T-helper 2 cell treated with Interferon-gamma antibody and Interleukin-4, amounts not matched to agents 100 ng/mL and 5 ng/mL, for 36 hours (primary cell): ENCODE measurements at regions not wholly inside any gene's neighbourhood (a gene's known extent, or its start where the extent isn't known, plus 50 kb on each side); places are given as distances from the start of the nearest gene placed in this dataset.
"Not testable (repeated sequence)": the region's sequence is repeated elsewhere in the genome, so short reads cannot be mapped to it uniquely, and the experiment has no call there.

Source experiments
- intact Hi-C: fragments of 100-400 bp; cut with micrococcal nuclease; formaldehyde crosslinking; loops from one replicate; pipeline ENCODE4 v1.15.1; 2023

- intact Hi-C loops: no loop called here
Observed at GRCh38 chr17:70987867-70988340, 818.6 kb downstream of the KCNJ2 start.

DNA sequence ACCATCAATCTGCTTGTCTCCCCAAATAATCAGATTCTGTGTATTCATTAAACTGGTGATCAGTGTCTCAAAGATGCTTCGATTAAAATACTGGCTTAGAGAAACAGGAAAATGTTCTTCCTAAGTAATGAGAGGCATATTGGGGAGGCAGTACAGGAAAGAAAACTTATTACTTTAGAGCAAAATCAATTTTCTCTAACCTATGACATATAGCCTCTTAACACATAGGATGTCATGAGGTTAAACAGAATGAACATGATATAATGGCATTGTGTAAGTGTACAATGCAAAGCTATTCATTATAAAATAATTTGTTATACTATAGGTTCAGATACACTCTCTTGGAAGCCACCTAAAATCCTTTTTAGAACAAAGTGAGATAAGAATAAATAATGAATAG, 819.3 kb downstream of the KCNJ2 start:
- intact Hi-C loops: no loop called here

DNA sequence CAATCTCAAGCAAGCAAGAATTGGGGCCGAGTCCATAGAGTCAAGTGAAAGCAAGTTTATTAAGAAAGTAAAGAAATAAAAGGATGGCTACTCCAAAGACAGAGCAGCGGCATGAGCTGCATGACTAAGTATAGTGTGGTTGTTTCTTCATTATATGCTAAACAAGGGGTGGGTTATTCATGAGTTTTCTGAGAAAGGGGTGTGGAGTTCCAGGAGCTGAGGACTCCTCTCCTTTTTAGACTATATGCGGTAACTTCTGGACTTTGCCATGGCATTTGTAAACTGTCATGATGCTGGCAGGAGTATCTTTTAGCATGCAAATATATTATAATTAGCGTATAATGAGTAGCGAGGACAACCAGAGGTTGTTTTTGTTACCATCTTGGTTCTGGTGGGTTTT, 819.9 kb downstream of the KCNJ2 start:
- intact Hi-C loops: no loop called here

DNA sequence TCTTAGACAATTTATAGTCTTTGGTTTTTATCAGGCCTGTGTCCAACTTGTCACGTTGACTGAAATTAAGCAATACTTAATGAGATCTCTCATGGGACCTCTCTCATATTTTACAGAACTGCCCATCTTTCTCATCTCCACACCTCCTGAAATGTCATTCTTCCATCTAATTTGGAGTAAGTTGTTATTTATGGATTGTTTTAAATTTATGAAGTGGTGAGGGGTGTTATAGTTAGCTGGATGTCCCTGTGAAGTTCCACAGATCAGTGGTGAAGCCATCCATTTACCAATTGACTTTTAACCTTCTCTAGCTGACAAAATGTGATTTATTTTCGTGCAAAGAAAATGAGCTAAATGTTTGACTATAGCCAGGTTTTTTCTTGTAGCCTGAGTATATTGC, 824.9 kb downstream of the KCNJ2 start:
- intact Hi-C loops: no loop called here

DNA sequence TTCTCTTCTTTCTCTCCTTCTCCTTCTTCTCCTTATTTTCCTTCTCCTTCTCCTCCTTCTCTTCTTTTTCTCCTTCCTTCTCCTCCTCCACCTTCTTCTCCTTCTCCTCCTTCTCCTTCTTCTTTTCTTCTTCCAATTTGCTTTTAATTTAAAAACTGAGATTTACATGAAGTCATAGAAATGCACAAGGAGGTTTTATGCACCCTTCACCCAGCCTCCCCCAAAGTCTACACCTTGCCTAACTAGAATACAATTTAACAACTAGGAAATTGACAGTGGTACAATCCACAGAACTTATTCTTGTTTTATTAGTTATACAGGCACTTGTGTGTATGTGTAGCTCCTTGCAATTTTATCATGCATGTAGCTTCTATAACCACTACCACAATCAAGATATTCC, 826.7 kb downstream of the KCNJ2 start:
- intact Hi-C loops: no loop called here

DNA sequence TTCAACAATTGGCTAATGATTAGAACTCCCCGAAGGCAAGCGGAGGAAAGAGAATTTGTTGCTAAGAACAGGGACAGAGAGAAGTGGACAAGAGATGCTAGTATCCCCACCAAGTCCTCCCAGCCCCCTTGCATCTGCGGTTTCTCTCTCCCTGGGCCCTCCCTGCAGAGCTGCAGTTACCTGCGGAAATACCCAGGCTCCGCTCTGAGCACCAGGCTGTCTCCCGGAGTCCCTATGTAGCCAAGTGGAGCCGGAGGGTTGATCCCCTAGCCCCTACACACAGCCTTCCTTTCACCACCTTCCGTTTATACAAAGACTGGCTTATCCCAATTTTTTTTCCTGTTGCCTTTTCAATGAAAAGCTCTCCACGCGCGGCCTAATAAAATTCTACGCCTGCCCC, 834.4 kb downstream of the KCNJ2 start:
- intact Hi-C loops: no loop called here

DNA sequence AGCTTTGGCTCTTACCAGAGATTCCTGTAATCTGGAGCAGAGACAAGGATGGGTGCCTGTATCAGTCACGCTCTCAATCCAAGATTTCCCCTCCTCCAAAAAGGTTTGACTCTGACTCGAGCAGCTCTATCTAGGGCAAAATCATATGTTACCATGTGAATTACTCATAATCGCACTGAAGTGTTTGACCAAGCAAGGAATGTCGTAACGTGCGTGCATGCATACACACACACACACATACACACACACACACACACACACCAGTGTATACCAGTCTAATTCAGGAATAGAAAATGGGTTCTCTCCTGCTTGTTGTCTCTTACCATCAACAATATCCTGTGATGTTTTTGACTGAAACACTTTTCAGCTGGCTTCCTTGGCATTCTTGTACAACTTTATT, 835.1 kb downstream of the KCNJ2 start:
- intact Hi-C loops: no loop called here

GRCh38 chr17:71011391-71011790, 842.1 kb downstream of the KCNJ2 start:
- intact Hi-C loops: no loop called here

DNA sequence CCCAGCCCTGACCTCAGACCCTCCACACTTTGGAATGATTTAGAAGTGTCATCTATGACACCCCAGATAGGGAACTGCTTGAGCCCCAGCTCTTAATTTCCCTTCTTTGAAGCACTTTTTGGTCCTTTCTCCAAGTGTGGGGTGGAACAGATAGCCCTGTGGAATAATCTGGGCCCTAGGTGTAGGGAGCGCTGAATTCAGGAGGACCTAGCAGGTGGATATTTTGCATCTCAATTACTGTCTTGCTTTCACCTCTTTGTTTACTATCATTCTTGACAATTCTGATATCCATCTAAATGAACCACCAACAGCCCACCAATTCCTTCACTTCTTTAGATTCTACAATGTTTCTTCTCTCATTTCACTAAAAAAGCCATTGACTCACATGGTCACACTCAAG, 850.4 kb downstream of the KCNJ2 start:
- intact Hi-C loops: no loop called here

DNA sequence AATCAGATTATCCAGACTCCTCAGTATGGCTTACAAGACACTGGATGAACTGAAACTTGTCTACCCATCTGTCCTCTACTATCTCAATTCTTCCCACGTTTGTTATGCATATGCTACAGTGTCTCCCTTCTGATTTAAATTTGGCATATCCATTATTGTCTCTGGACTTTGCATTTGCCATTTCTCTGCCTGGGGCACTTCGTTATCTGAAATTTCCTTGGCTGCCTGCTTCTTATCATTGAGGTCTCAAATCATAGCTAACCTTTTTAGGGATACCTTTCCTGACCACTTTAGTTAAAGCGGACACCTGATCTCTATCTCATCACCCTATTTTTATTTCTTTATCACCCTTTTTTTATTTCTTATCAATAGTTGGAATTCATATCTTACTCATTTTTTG, 853.4 kb downstream of the KCNJ2 start:
- intact Hi-C loops: no loop called here

- intact Hi-C loops: no loop called here
Observed at GRCh38 chr17:71023249-71024030, 854.1 kb downstream of the KCNJ2 start.

DNA sequence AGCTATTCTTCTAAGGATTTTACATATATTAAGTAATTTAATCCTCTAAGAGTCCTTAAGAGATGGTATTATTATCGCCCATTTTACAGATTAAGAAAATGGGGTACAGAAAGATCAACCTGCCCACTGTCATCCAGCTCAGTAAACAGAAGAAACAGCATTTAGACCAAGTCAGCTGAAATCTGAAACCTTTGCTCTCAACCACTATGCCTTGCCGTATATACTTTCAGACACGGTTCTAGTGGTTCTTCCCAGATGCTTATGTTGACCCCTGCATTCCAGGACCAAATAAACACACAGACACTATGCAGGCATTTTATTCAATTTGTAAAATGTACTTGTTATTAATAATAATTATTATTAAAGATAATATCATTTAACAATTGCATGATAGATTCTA, 854.8 kb downstream of the KCNJ2 start:
- intact Hi-C loops: no loop called here

GRCh38 chr17:71024969-71025368, 855.6 kb downstream of the KCNJ2 start:
- intact Hi-C loops: no loop called here

DNA sequence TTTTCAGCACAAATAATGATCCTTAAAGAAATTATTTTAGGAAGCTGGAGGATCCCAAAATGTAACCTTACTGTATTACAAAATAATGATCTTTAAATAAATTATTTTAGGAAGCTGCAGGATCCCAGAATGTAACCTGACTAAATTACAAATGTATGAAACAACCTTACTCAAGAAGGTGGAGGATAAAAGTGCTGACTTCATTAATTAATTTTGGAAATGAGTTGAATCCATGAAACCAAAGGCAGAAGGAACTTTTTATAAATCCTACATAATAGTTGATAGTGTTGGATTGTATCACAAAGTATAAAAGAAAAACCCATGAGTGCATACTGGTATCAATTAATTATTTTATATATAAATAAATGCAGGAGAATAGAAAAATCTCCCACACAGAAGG, 859.9 kb downstream of the KCNJ2 start:
- intact Hi-C loops: no loop called here

- intact Hi-C loops: not testable (repeated sequence)
Observed at GRCh38 chr17:71031286-71031685, 862.0 kb downstream of the KCNJ2 start.

DNA sequence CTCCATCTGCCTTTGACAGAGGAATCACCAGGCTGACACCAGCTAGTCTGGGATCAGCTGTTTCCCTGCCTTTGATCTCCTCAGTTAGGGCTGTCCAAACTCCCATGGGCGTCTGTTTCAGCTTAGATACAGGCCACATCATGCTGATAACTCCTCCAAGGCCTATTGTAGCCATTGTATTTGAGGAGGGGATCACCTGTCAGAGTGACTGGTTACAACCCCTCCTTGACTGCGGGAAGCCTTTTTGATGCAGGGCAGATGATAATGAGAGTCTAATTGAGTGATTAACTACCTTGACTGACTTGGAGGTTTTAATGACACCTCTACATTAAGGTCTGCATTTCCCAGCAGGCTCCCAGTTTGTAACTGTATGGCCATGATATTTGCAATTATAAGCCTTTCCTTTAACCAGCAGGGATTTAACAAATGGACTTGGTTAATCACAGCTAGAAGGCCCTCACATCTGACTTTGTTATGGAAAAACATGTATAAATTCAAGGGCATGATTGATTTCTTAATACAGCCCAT, 863.5 kb downstream of the KCNJ2 start:
- intact Hi-C loops: no loop called here

GRCh38 chr17:71033336-71033735, 864.0 kb downstream of the KCNJ2 start:
- intact Hi-C loops: no loop called here

DNA sequence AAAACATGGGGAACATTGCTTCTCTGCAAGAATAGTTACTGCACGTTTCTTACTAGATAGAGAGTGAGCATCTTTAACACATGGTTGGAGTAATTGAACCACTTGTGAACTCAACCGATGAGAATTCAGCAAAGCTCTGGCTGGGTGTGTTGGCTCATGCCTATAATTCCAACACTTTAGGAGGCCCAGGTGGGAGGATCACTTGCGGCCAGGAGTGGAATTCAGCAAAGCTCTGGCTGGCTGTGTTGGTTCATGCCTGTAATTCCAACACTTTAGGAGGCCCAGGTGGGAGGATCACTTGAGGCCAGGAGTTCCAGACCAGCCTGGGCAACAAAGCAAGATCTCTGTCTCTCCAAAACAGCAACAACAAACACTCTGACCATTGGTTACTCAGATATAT, 865.9 kb downstream of the KCNJ2 start:
- intact Hi-C loops: no loop called here

GRCh38 chr17:71037386-71037785, 868.1 kb downstream of the KCNJ2 start:
- intact Hi-C loops: no loop called here

DNA sequence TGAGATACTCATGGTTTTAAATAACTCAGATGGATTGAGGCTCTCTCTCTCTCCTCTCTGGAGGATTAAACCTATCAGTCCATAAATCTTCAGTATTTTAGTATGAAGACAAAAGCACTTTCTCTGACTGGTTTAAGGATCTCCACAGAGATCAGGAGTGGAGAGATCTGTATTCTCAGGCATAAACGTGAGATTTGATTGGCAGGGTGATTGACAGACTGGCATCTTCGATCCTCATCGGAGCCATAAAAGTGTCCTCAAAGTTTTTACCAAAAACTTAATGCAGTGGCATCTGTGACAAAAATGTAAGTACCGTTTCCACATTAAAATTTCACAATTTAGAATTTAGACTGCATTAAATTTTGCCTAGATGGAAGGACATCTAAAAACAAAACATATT, 870.1 kb downstream of the KCNJ2 start:
- intact Hi-C loops: no loop called here

- intact Hi-C loops: no loop called here
Observed at GRCh38 chr17:71052971-71053370, 883.6 kb downstream of the KCNJ2 start.

DNA sequence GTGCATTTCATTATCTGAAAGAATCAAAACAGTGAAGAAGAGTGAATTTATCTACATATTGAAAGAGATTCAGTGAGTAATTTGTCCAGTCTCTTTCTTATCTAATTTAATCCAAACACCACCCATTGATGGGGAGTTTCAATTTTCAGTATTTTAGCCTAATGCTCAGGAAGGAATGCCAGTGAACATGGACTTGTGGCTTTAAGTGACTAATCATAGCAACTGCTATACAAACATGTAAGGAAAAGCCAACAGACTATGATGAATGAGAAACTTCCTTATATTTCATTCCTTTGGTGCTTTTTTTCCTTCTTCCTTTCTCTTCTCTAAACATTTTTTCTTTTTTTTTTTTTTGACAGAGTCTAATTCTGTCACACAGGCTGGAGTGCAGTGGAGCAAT, 885.8 kb downstream of the KCNJ2 start:
- intact Hi-C loops: no loop called here

GRCh38 chr17:71057448-71057847, 888.1 kb downstream of the KCNJ2 start:
- intact Hi-C loops: no loop called here
